NB4 (cell line): ENCODE measurements at regions not wholly inside any gene's neighbourhood (a gene's known extent, or its start where the extent isn't known, plus 50 kb on each side); places are given as distances from the start of the nearest gene placed in this dataset.

ENCODE experiments used
- DNase-seq: peaks from one replicate; pipeline ENCODE4 v3.0.0; 2010; ENCODE audit warnings: low read depth
- H3K4me3 ChIP-seq: one replicate; pipeline ENCODE4 v1.5.1; 2011; ENCODE audit warnings: mild to moderate bottlenecking, low read depth, low read length, moderate library complexity
- MYC ChIP-seq: IDR thresholded peaks from 2 replicates; pipeline ENCODE4 v1.6.1; 2011; ENCODE audit warnings: low read depth, low read length
- POLR2A ChIP-seq: IDR thresholded peaks from 2 replicates; pipeline ENCODE4 v1.6.1; 2011; ENCODE audit warnings: mild to moderate bottlenecking; ENCODE audit not compliant: insufficient read length; ENCODE audit errors: extremely low read depth
- TF ChIP-seq, protein P1 (sequence below): IDR thresholded peaks from 2 replicates; pipeline ENCODE4 v1.6.1; 2011; ENCODE audit warnings: low read depth, low read length
- TF ChIP-seq, protein P2 (sequence below): IDR thresholded peaks from one replicate; pipeline ENCODE4 v1.5.1; 2012; ENCODE audit warnings: low read depth, low read length

DNA sequence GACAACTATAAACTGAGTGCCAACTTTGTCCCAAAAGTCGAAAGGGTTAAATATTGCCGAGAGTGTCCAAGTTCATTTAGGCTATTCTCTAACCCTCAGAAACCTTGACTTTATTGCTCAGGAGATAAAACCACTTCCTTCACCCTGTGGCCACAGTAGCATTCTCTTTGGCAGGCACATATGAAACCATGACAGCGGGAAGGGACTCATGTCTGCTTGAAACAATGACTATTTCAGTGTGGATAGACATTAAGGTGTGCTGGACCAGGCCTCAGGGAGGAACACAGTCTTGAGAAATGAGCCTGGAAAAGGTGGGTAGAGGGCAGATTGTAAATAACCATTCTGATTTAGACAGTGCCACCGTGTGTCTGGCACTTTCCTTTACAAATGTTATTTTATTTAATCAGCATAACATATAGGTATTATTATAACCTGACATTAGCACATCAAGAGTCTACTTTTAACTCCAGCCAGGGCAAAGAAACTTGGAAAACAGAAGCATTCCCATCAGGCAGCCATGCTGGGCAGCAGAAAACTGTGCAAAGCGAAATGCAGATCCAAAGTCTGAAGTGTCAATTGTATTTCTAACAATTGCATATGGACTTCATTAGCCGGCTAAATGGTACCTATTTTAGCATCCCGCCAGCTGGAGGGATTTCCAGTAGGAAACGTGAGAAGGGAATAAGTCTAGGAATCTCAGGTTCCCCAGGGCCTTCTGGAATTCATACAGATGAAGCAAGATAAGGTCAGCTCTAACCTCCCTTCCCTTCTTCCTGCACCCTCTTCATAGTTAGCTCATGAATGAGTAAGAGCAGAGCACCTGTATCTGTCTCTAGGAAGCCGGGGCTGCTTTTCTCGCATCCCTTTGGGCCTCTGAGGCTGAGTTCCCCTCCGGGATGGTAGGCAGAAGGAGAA is 212.8 kb upstream of the ELAC2 start:
- TF ChIP-seq, protein P1, sequence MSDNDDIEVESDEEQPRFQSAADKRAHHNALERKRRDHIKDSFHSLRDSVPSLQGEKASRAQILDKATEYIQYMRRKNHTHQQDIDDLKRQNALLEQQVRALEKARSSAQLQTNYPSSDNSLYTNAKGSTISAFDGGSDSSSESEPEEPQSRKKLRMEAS = no peak
- TF ChIP-seq POLR2A (no peak), MYC (no peak)
- TF ChIP-seq, protein P2, sequence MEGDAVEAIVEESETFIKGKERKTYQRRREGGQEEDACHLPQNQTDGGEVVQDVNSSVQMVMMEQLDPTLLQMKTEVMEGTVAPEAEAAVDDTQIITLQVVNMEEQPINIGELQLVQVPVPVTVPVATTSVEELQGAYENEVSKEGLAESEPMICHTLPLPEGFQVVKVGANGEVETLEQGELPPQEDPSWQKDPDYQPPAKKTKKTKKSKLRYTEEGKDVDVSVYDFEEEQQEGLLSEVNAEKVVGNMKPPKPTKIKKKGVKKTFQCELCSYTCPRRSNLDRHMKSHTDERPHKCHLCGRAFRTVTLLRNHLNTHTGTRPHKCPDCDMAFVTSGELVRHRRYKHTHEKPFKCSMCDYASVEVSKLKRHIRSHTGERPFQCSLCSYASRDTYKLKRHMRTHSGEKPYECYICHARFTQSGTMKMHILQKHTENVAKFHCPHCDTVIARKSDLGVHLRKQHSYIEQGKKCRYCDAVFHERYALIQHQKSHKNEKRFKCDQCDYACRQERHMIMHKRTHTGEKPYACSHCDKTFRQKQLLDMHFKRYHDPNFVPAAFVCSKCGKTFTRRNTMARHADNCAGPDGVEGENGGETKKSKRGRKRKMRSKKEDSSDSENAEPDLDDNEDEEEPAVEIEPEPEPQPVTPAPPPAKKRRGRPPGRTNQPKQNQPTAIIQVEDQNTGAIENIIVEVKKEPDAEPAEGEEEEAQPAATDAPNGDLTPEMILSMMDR = no peak
- peak; percentile 10 for DNase-seq
- no peak overlapping the region for H3K4me3 ChIP-seq

DNA sequence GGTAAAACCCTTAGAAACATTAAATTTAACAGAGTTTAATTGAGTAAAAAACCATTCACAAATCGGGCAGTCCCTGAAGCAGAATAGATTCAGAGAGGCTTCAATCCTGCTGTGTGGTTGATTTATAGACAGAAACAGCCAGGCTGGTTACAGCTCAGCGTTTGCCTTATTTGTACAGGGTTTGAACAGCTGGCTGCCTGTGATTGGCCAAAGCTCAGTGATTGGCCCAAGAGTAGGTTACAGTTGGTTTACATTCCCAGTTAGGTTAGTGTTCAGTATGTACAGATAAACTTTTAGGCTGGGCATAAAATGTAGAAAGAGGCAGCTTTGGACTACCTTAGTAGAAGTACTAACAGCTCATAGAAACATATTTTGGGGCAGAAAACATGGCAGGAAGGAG is 210.4 kb upstream of the ELAC2 start:
- no peak for DNase-seq
- TF ChIP-seq, protein P1 = no peak
- no peak for TF ChIP-seq MYC
- TF ChIP-seq POLR2A = no peak
- TF ChIP-seq, protein P2 = no peak
- H3K4me3 ChIP-seq = no peak overlapping the region

DNA sequence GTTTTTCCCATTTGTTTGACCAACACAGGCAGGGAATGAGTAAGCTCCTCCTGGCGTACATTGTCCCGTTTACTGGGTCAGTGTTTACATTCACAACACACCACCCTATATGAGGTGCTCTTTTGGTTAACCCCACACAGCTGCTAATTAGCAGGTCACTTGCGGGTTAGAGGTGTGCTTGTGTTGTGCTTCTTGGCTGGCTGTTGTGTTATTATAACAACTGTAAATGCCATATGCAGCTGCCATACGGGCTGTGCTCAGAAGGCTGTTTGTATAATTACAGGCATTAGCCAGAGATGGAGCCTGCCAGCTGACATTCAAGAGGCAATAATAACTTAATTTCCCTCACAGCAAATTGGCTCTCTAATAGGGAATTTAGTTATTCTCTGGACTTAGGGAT is 205.1 kb upstream of the ELAC2 start:
- DNase-seq = no peak
- TF ChIP-seq, protein P2 = no peak
- TF ChIP-seq POLR2A = no peak
- no peak for TF ChIP-seq MYC
- TF ChIP-seq, protein P1 = no peak

DNA sequence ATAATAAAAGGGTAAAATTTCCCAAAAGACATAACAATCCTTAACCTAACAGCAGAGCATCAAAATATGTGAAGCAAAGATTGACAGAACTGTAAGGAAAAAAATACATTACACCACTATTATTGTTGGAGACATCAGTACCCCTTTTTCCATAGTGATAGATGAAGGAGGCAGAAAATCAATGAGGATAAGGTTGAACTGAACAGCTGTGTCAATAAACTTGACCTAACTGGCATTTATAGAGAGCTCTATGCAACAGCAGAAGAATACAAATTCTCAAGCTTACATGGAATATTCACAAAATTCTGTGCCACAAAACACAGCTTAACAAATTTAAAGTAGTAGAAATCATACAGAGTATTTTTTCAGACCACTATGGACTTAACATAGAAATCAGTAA is 195.0 kb upstream of the ELAC2 start:
- no peak for DNase-seq
- TF ChIP-seq, protein P1 = no peak
- TF ChIP-seq, protein P2 = no peak
- TF ChIP-seq POLR2A = no peak

More for the DNA sequence above, 205.1 kb upstream of the ELAC2 start:
- H3K4me3 ChIP-seq = no peak overlapping the region

DNA sequence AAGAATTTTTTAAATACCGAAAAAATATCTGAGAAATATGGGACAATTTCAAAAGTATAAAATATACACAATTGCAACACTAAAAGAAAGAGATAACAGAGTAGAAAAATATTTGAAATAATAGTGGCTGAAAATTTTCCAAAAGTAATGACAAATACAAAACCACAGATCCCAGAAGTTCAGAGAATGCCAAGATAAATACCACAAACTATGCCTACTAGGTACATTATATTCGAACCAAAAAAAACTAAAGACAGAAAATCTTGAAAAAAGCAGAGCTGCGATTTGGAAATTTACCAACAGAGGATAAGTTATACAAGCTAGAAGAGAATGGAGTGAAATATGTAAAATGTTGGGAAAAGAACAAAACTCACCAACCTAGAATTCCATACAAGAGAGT is 191.3 kb upstream of the ELAC2 start:
- TF ChIP-seq MYC = no peak
- TF ChIP-seq, protein P2 = no peak
- TF ChIP-seq, protein P1 = no peak
- no peak overlapping the region for H3K4me3 ChIP-seq
- DNase-seq = no peak

More for the DNA sequence above, 195.0 kb upstream of the ELAC2 start:
- H3K4me3 ChIP-seq = no peak overlapping the region
